Neural cell (in vitro differentiated cells): ENCODE measurements at regions not wholly inside any gene's neighbourhood (a gene's known extent, or its start where the extent isn't known, plus 50 kb on each side); places are given as distances from the start of the nearest gene placed in this dataset.

Experiments used
- H2AFZ ChIP-seq: fragments of 200-600, 300-800 bp; sonication (generic), shearing (Covaris generic); 2 replicates; pipeline ENCODE4 v1.6.0; 2014; ENCODE audit warnings: low read depth, mild to moderate bottlenecking, antibody characterized with exemption, low read length, moderate library complexity
- H3F3A ChIP-seq: fragments of 200-600 bp; shearing (Covaris generic); 2 replicates; pipeline ENCODE4 v1.6.1; 2016; ENCODE audit warnings: mild to moderate bottlenecking, moderate library complexity, mixed read lengths, antibody characterized with exemption, low read length; ENCODE audit not compliant: insufficient read depth, poor library complexity, severe bottlenecking
- H3K27ac ChIP-seq: fragments of 200-600, 300-800 bp; sonication (generic), shearing (Covaris generic); 2 replicates; pipeline ENCODE4 v1.5.1; 2014; ENCODE audit warnings: mild to moderate bottlenecking, low read length, moderate library complexity
- H3K27me3 ChIP-seq: fragments of 300-800, 200-600 bp; sonication (generic), shearing (Covaris generic); 2 replicates; pipeline ENCODE4 v1.6.0; 2014; ENCODE audit warnings: mild to moderate bottlenecking, low read depth, low read length, moderate library complexity; ENCODE audit not compliant: insufficient read depth
- H3K36me3 ChIP-seq: fragments of 300-800, 200-600 bp; sonication (generic), shearing (Covaris generic); 2 replicates; pipeline ENCODE4 v1.5.1; 2014; ENCODE audit warnings: mild to moderate bottlenecking, antibody characterized with exemption, low read length, moderate library complexity; ENCODE audit not compliant: insufficient read depth
- H3K4me2 ChIP-seq: fragments of 300-800, 200-600 bp; sonication (generic), shearing (Covaris generic); 2 replicates; pipeline ENCODE4 v1.6.0; 2014; ENCODE audit warnings: mild to moderate bottlenecking, low read length
- H3K4me3 ChIP-seq: fragments of 300-800, 200-600 bp; sonication (generic), shearing (Covaris generic); 2 replicates; pipeline ENCODE4 v1.5.1; 2014; ENCODE audit warnings: mild to moderate bottlenecking, low read length, moderate library complexity
- H3K79me2 ChIP-seq: fragments of 200-600 bp; shearing (Covaris generic); replicated peaks from 2 replicates; pipeline ENCODE4 v1.6.0; 2014; ENCODE audit warnings: mild to moderate bottlenecking, low read length, moderate library complexity; ENCODE audit not compliant: insufficient read depth
- H3K9ac ChIP-seq: fragments of 300-800, 200-600 bp; sonication (generic), shearing (Covaris generic); 2 replicates; pipeline ENCODE4 v1.6.1; 2016; ENCODE audit warnings: mild to moderate bottlenecking, low read length, mixed read lengths
- H3K9me2 ChIP-seq: fragments of 200-600 bp; shearing (Covaris generic); 2 replicates; pipeline ENCODE4 v1.6.1; 2016; ENCODE audit warnings: mild to moderate bottlenecking, low read length, mixed read lengths; ENCODE audit not compliant: insufficient read depth
- H3K9me3 ChIP-seq: fragments of 200-600, 300-800 bp; sonication (generic), shearing (Covaris generic); 2 replicates; pipeline ENCODE4 v1.6.1; 2016; ENCODE audit warnings: mild to moderate bottlenecking, mixed run types, low read length, moderate library complexity, mixed read lengths
- H4K20me1 ChIP-seq: fragments of 200-600 bp; shearing (Covaris generic); 2 replicates; pipeline ENCODE4 v1.6.1; 2016; ENCODE audit warnings: mild to moderate bottlenecking, mixed run types; ENCODE audit not compliant: insufficient read depth
- EP300 ChIP-seq: fragments of 450-650 bp; conservative IDR thresholded peaks from 2 replicates; pipeline ENCODE4 v1.6.1; 2014; ENCODE audit warnings: antibody characterized with exemption, mild to moderate bottlenecking, moderate library complexity; ENCODE audit not compliant: poor library complexity, severe bottlenecking
- EZH2 ChIP-seq: fragments of 200-600, 300-800 bp; shearing (Covaris generic), sonication (generic); IDR thresholded peaks from 2 replicates; pipeline ENCODE4 v1.6.1; 2014; ENCODE audit warnings: antibody characterized with exemption, low read length, borderline replicate concordance, mild to moderate bottlenecking; ENCODE audit not compliant: insufficient read depth, poor library complexity, severe bottlenecking
- MXI1 ChIP-seq: fragments of 450-650 bp; conservative IDR thresholded peaks from 2 replicates; pipeline ENCODE4 v1.6.1; 2014; ENCODE audit warnings: antibody characterized with exemption, mild to moderate bottlenecking; ENCODE audit not compliant: poor library complexity, severe bottlenecking
- POLR2AphosphoS5 ChIP-seq: IDR thresholded peaks from 2 replicates; pipeline ENCODE4 v1.6.1; 2012
- RAD21 ChIP-seq: fragments of 450-650 bp; conservative IDR thresholded peaks from 2 replicates; pipeline ENCODE4 v1.6.1; 2014; ENCODE audit warnings: antibody characterized with exemption, mild to moderate bottlenecking, moderate library complexity
- REST ChIP-seq: IDR thresholded peaks from 2 replicates; pipeline ENCODE4 v1.6.1; 2012; ENCODE audit warnings: borderline replicate concordance
- SMC3 ChIP-seq: fragments of 450-650 bp; conservative IDR thresholded peaks from 2 replicates; pipeline ENCODE4 v1.6.1; 2014; ENCODE audit warnings: antibody characterized with exemption, mild to moderate bottlenecking, moderate library complexity; ENCODE audit not compliant: poor library complexity
- TAF1 ChIP-seq: IDR thresholded peaks from 2 replicates; pipeline ENCODE4 v1.6.1; 2012; ENCODE audit warnings: low read depth
- TF ChIP-seq, protein P1 (sequence below): fragments of 450-650 bp; IDR thresholded peaks from 2 replicates; pipeline ENCODE4 v1.5.1; 2014; ENCODE audit warnings: antibody characterized with exemption, mild to moderate bottlenecking, moderate library complexity; ENCODE audit not compliant: poor library complexity, severe bottlenecking

- H3K36me3 ChIP-seq, result peaks cover 6% of the 10 kb centered on the region
- H3K4me3 ChIP-seq, result no peak overlapping the region
- no peak overlapping the region for H2AFZ ChIP-seq
- H3K9me3 ChIP-seq, result peaks cover 5% of the 10 kb centered on the region
- TF ChIP-seq POLR2AphosphoS5 (no peak), REST (no peak), RAD21 (no peak), TAF1 (no peak), MXI1 (no peak), EZH2 (no peak), SMC3 (no peak), EP300 (no peak)
- TF ChIP-seq, protein P1, sequence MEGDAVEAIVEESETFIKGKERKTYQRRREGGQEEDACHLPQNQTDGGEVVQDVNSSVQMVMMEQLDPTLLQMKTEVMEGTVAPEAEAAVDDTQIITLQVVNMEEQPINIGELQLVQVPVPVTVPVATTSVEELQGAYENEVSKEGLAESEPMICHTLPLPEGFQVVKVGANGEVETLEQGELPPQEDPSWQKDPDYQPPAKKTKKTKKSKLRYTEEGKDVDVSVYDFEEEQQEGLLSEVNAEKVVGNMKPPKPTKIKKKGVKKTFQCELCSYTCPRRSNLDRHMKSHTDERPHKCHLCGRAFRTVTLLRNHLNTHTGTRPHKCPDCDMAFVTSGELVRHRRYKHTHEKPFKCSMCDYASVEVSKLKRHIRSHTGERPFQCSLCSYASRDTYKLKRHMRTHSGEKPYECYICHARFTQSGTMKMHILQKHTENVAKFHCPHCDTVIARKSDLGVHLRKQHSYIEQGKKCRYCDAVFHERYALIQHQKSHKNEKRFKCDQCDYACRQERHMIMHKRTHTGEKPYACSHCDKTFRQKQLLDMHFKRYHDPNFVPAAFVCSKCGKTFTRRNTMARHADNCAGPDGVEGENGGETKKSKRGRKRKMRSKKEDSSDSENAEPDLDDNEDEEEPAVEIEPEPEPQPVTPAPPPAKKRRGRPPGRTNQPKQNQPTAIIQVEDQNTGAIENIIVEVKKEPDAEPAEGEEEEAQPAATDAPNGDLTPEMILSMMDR, result no peak
- no peaks in the 10 kb centered on the region for H3F3A ChIP-seq
- H3K9me2 ChIP-seq, result no peaks in the 10 kb centered on the region
- no peak overlapping the region for H3K27ac ChIP-seq
- H4K20me1 ChIP-seq, result no peaks in the 10 kb centered on the region
- no peak overlapping the region for H3K4me2 ChIP-seq
- H3K79me2 ChIP-seq, result peaks cover 16% of the 10 kb centered on the region
- H3K27me3 ChIP-seq, result no peaks in the 10 kb centered on the region
- no peak overlapping the region for H3K9ac ChIP-seq
Measured at GRCh38 chr19:27780367-27781075, 1432.4 kb downstream of the UQCRFS1 start.

DNA sequence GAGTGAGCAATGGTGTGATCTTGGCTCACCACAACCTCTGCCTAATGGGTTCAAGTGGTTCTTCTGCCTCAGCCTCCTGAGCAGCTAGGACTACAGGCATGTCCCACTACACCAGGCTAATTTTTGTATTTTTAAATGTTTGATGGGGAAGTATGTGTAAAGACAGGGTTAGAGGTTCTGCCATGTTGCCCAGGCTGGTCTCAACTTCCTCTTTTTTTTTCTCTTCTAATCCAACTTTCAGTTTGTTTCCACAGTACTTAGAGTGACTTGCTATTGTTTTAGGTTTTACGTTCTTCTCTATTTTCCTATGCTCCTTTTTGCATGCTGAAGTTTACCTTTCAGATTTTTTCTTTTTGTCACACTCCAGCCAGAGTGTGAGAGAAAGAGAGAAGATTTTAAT lies 1433.0 kb downstream of the UQCRFS1 start:
- Histone ChIP-seq H3K27ac (no peak overlapping the region), H3K9me2 (no peaks in the 10 kb centered on the region), H3K79me2 (peaks cover 10% of the 10 kb centered on the region), H3F3A (no peaks in the 10 kb centered on the region), H3K9me3 (peaks cover 10% of the 10 kb centered on the region), H3K27me3 (no peaks in the 10 kb centered on the region), H3K9ac (no peak overlapping the region), H3K36me3 (peaks cover 10% of the 10 kb centered on the region), H3K4me2 (no peak overlapping the region), H3K4me3 (no peak overlapping the region), H4K20me1 (no peaks in the 10 kb centered on the region), H2AFZ (no peak overlapping the region)
- no peak for TF ChIP-seq MXI1
- TF ChIP-seq SMC3, result no peak
- TF ChIP-seq EP300, result no peak
